ENCODE measurements at regions not wholly inside any gene's neighbourhood (a gene's known extent, or its start where the extent isn't known, plus 50 kb on each side); places are given as distances from the start of the nearest gene placed in this dataset.

DNA sequence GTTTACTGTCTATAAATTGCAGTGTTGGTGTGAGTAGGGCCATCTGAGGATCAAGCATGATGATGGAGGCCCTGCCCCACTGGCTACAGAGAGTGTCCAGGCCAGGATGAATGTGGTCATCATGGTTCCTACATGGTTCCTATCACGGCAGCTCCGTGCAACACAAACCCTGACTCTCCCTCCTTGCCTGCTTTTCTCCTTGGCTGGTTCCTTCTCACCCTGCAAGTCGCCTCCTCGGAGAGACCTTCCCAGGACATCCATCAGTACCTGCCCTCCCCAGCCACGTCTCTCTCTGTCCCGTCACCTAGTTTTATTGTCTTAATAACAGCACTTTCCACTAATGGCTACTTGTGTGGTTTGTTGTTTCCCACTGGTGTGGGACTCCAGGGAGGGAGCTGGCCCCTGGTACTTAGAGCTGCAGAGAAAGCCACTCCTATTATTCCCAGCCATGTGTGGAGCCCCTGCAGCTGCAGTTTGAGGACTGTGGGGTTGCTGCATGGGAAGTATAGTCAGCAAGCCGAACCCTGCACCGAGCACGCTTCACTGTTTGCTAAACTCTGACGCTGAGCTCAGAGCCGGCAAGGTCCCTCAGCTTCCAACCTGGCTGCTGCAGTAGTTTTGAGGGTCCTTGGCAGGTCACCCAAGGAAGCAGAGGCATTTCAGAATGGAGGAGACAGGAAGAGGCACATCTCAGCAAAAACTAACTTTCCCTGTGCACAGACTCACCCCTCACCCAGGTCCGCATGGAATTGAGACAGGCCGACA is 146.4 kb upstream of the VSTM2B start:
- H3K27ac ChIP-seq (ENCODE audit: low read length) = no peak overlapping the region
- H3K36me3 ChIP-seq (ENCODE audit: control insufficient read depth, insufficient read depth, low read length) = no peaks in the 10 kb centered on the region
- H3K4me1 ChIP-seq (ENCODE audit: control insufficient read depth, insufficient read depth, low read length) = no peaks in the 10 kb centered on the region; the same call in 1 of the 2 replicates
- WGBS (ENCODE audit: insufficient coverage, insufficient read length) = no CpG with 5 or more reads among the region's 13 CpGs
- no peaks in the 10 kb centered on the region for H3K9me3 ChIP-seq (ENCODE audit: control insufficient read depth, insufficient read depth, low read length)
- DNase-seq (ENCODE audit: low read depth, low spot score) = no peak
- no peaks in the 10 kb centered on the region for H3K27me3 ChIP-seq (ENCODE audit: control insufficient read depth, insufficient read depth, low read length)
- no peak overlapping the region for H3K4me3 ChIP-seq (ENCODE audit: low read length)

DNA sequence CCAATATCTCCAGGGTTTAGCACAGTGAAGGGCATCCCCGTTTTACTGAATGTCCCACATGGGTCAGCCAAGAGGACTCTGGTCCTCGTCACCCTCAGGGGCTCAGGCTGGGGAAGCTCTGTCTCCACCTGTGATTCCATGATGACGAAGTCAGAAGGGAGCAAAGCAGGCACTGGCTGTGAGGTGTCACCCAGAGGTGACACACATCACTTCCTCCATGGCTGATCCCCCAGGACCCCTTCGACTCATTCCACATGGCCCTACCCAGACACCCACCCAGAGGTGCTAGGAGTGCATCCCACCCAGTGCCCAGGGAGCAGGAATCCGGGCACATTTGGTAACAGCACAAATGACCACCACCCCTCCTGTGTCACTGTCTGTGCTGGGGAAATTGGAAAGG is 145.2 kb upstream of the VSTM2B start:
- WGBS (ENCODE audit: insufficient coverage, insufficient read length) = no CpG with 5 or more reads among the region's 5 CpGs
- Histone ChIP-seq H3K9me3 (ENCODE audit: control insufficient read depth, insufficient read depth, low read length) (no peaks in the 10 kb centered on the region), H3K36me3 (ENCODE audit: control insufficient read depth, insufficient read depth, low read length) (no peaks in the 10 kb centered on the region), H3K27me3 (ENCODE audit: control insufficient read depth, insufficient read depth, low read length) (no peaks in the 10 kb centered on the region), H3K4me3 (ENCODE audit: low read length) (no peak overlapping the region), H3K27ac (ENCODE audit: low read length) (no peak overlapping the region), H3K4me1 (ENCODE audit: control insufficient read depth, insufficient read depth, low read length) (peaks cover 1% of the 10 kb centered on the region; the same call in 1 of the 2 replicates)
- DNase-seq (ENCODE audit: low read depth, low spot score) = no peak

GRCh38 chr19:29381353-29382203 is 144.2 kb upstream of the VSTM2B start:
- no peaks in the 10 kb centered on the region for H3K9me3 ChIP-seq (ENCODE audit: control insufficient read depth, insufficient read depth, low read length)

GRCh38 chr19:29383696-29384095 is 142.1 kb upstream of the VSTM2B start:
- Histone ChIP-seq H3K4me3 (ENCODE audit: low read length) (no peak overlapping the region), H3K36me3 (ENCODE audit: control insufficient read depth, insufficient read depth, low read length) (no peaks in the 10 kb centered on the region), H3K27ac (ENCODE audit: low read length) (no peak overlapping the region), H3K9me3 (ENCODE audit: control insufficient read depth, insufficient read depth, low read length) (no peaks in the 10 kb centered on the region), H3K4me1 (ENCODE audit: control insufficient read depth, insufficient read depth, low read length) (peaks cover 1% of the 10 kb centered on the region; the same call in 1 of the 2 replicates), H3K27me3 (ENCODE audit: control insufficient read depth, insufficient read depth, low read length) (no peaks in the 10 kb centered on the region)
- WGBS (ENCODE audit: insufficient coverage, insufficient read length) = no CpG with 5 or more reads among the region's 6 CpGs
- no peak for DNase-seq (ENCODE audit: low read depth, low spot score)

More at GRCh38 chr19:29381353-29382203, 144.2 kb upstream of the VSTM2B start:
- DNase-seq (ENCODE audit: low read depth, low spot score) = no peak
- no peak overlapping the region for H3K4me3 ChIP-seq (ENCODE audit: low read length)
- WGBS (ENCODE audit: insufficient coverage, insufficient read length) = no CpG with 5 or more reads among the region's 17 CpGs
- H3K36me3 ChIP-seq (ENCODE audit: control insufficient read depth, insufficient read depth, low read length) = no peaks in the 10 kb centered on the region
- H3K27me3 ChIP-seq (ENCODE audit: control insufficient read depth, insufficient read depth, low read length) = no peaks in the 10 kb centered on the region
- peaks cover 1% of the 10 kb centered on the region; the same call in 1 of the 2 replicates for H3K4me1 ChIP-seq (ENCODE audit: control insufficient read depth, insufficient read depth, low read length)
- no peak overlapping the region for H3K27ac ChIP-seq (ENCODE audit: low read length)

DNA sequence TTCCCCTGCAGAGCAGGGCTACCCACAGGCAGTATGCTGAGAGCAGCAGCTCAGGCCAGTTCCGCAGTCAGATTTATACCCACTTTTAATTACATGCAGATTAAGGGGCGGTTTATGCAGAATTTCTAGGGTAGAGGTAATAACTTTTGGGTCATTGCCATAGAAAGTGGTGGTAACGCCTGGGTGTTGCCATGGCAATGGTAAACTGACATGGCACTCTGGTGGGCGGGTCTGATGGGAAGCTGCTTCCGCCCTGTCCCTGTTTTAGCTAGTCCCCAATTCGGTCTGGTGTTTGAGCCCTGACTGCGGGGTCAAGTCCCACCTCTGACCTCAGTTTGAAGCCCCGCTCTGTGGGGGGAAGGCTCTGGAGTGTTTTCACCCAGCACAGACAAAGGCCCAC is 141.1 kb upstream of the VSTM2B start:
- no peak overlapping the region for H3K27ac ChIP-seq (ENCODE audit: low read length)
- no peaks in the 10 kb centered on the region for H3K27me3 ChIP-seq (ENCODE audit: control insufficient read depth, insufficient read depth, low read length)
- peaks cover 1% of the 10 kb centered on the region; the same call in 1 of the 2 replicates for H3K4me1 ChIP-seq (ENCODE audit: control insufficient read depth, insufficient read depth, low read length)
- no peaks in the 10 kb centered on the region for H3K9me3 ChIP-seq (ENCODE audit: control insufficient read depth, insufficient read depth, low read length)
- WGBS (ENCODE audit: insufficient coverage, insufficient read length) = no CpG with 5 or more reads among the region's 8 CpGs
- DNase-seq (ENCODE audit: low read depth, low spot score) = no peak
- H3K4me3 ChIP-seq (ENCODE audit: low read length) = no peak overlapping the region
- no peaks in the 10 kb centered on the region for H3K36me3 ChIP-seq (ENCODE audit: control insufficient read depth, insufficient read depth, low read length)

- no peaks in the 10 kb centered on the region for H3K36me3 ChIP-seq (ENCODE audit: control insufficient read depth, insufficient read depth, low read length)
- peaks cover 1% of the 10 kb centered on the region; the same call in 1 of the 2 replicates for H3K4me1 ChIP-seq (ENCODE audit: control insufficient read depth, insufficient read depth, low read length)
- WGBS (ENCODE audit: insufficient coverage, insufficient read length) = no CpG with 5 or more reads among the region's 13 CpGs
- DNase-seq (ENCODE audit: low read depth, low spot score) = no peak
- H3K27ac ChIP-seq (ENCODE audit: low read length) = no peak overlapping the region
- H3K4me3 ChIP-seq (ENCODE audit: low read length) = no peak overlapping the region
- H3K27me3 ChIP-seq (ENCODE audit: control insufficient read depth, insufficient read depth, low read length) = no peaks in the 10 kb centered on the region
- no peaks in the 10 kb centered on the region for H3K9me3 ChIP-seq (ENCODE audit: control insufficient read depth, insufficient read depth, low read length)
These were observed 140.5 kb upstream of the VSTM2B start for GRCh38 chr19:29385191-29385795.

GRCh38 chr19:29386970-29387369 is 138.8 kb upstream of the VSTM2B start:
- no peak overlapping the region for H3K4me3 ChIP-seq (ENCODE audit: low read length)
- H3K27me3 ChIP-seq (ENCODE audit: control insufficient read depth, insufficient read depth, low read length) = no peaks in the 10 kb centered on the region
- DNase-seq (ENCODE audit: low read depth, low spot score) = no peak
- H3K27ac ChIP-seq (ENCODE audit: low read length) = no peak overlapping the region
- no peaks in the 10 kb centered on the region for H3K9me3 ChIP-seq (ENCODE audit: control insufficient read depth, insufficient read depth, low read length)
- no peaks in the 10 kb centered on the region for H3K36me3 ChIP-seq (ENCODE audit: control insufficient read depth, insufficient read depth, low read length)
- H3K4me1 ChIP-seq (ENCODE audit: control insufficient read depth, insufficient read depth, low read length) = peaks cover 1% of the 10 kb centered on the region; the same call in 1 of the 2 replicates
- no CpG with 5 or more reads among the region's 5 CpGs for WGBS (ENCODE audit: insufficient coverage, insufficient read length)

GRCh38 chr19:29387586-29387985 is 138.2 kb upstream of the VSTM2B start:
- no CpG with 5 or more reads among the region's 13 CpGs for WGBS (ENCODE audit: insufficient coverage, insufficient read length)
- H3K4me3 ChIP-seq (ENCODE audit: low read length) = no peak overlapping the region
- no peaks in the 10 kb centered on the region for H3K9me3 ChIP-seq (ENCODE audit: control insufficient read depth, insufficient read depth, low read length)
- no peaks in the 10 kb centered on the region for H3K27me3 ChIP-seq (ENCODE audit: control insufficient read depth, insufficient read depth, low read length)
- peaks cover 1% of the 10 kb centered on the region; the same call in 1 of the 2 replicates for H3K4me1 ChIP-seq (ENCODE audit: control insufficient read depth, insufficient read depth, low read length)
- H3K27ac ChIP-seq (ENCODE audit: low read length) = no peak overlapping the region
- H3K36me3 ChIP-seq (ENCODE audit: control insufficient read depth, insufficient read depth, low read length) = no peaks in the 10 kb centered on the region
- DNase-seq (ENCODE audit: low read depth, low spot score) = no peak

GRCh38 chr19:29389495-29389894 is 136.3 kb upstream of the VSTM2B start:
- peaks cover 1% of the 10 kb centered on the region; the same call in 1 of the 2 replicates for H3K4me1 ChIP-seq (ENCODE audit: control insufficient read depth, insufficient read depth, low read length)
- WGBS (ENCODE audit: insufficient coverage, insufficient read length) = no CpG with 5 or more reads among the region's 3 CpGs
- DNase-seq (ENCODE audit: low read depth, low spot score) = no peak
- no peaks in the 10 kb centered on the region for H3K27me3 ChIP-seq (ENCODE audit: control insufficient read depth, insufficient read depth, low read length)
- no peaks in the 10 kb centered on the region for H3K9me3 ChIP-seq (ENCODE audit: control insufficient read depth, insufficient read depth, low read length)
- H3K27ac ChIP-seq (ENCODE audit: low read length) = no peak overlapping the region
- no peaks in the 10 kb centered on the region for H3K36me3 ChIP-seq (ENCODE audit: control insufficient read depth, insufficient read depth, low read length)
- no peak overlapping the region for H3K4me3 ChIP-seq (ENCODE audit: low read length)

GRCh38 chr19:29390742-29391141 is 135.1 kb upstream of the VSTM2B start:
- Histone ChIP-seq H3K9me3 (ENCODE audit: control insufficient read depth, insufficient read depth, low read length) (no peaks in the 10 kb centered on the region), H3K27me3 (ENCODE audit: control insufficient read depth, insufficient read depth, low read length) (no peaks in the 10 kb centered on the region), H3K4me1 (ENCODE audit: control insufficient read depth, insufficient read depth, low read length) (no peaks in the 10 kb centered on the region), H3K4me3 (ENCODE audit: low read length) (no peak overlapping the region), H3K36me3 (ENCODE audit: control insufficient read depth, insufficient read depth, low read length) (no peaks in the 10 kb centered on the region), H3K27ac (ENCODE audit: low read length) (no peak overlapping the region)
- DNase-seq (ENCODE audit: low read depth, low spot score) = no peak

Data from iPS DF 6.9 (cell line).